Activated CD8-positive, alpha-beta memory T cell treated with anti-CD3 and anti-CD28 coated beads, Interleukin-2, amount 50 U/mL, for 1 hour (primary cell): ENCODE measurements at regions not wholly inside any gene's neighbourhood (a gene's known extent, or its start where the extent isn't known, plus 50 kb on each side); places are given as distances from the start of the nearest gene placed in this dataset.

Experiments used
- DNase-seq: peaks from one replicate; pipeline ENCODE4 v3.0.0-alpha.2; 2020; ENCODE audit errors: extremely low read depth

DNA sequence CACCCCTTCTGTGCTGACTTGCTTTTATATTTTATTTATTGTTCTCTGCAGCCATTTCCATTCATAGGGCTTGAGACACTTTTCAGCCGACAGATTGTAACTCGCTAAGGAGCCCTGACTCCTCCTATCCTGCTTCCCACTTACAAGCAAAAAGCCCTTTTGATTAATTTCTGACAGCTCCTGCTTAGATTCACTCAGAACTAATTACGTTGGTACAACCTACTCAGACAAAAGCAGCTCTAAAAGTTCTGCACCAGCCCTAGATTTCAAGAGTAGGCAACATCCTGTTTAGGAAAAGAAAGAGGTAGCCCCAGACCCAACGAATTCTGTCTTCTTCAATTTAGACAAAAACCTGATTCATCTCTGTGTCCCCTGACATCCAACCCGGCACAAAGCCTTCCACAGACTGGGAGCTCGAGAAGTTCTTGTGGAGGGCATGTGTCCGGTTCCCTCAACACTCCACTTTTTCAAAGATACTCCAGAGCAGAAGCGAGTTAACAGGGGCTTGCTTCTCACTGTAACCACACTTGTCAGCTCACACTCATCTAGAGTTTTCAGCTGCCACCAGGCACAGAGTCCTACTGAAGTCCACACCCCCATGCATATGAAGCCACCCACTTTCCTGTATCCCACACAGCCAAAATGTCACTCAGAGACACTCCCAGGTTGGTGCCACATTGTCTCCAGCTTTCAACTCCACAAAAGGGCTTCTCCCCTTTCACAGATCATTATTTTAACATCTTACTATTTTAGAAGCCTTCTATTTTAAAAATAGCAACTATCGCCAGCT lies 113.6 kb upstream of the NFE2L3 start:
- no peak for DNase-seq

DNA sequence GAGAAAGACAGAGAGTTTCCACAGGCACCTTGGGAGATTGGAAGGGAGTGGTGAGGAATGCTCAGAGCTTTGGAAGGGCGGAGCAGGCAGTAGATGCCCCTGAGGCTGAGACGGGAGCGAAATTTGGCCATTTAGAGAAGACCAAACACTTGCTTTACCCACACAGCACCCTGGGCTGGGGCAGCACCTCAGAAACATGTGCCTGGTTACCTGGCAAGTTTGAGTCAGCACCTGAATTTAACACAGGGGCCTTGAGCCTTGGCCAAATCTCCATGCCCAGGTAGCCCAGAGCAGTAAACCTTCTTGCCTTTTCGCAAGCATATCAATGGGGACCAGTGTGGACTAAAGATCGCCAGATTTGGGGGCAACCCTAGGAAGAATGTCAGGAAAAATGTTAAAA lies 111.9 kb upstream of the NFE2L3 start:
- DNase-seq = no peak

DNA sequence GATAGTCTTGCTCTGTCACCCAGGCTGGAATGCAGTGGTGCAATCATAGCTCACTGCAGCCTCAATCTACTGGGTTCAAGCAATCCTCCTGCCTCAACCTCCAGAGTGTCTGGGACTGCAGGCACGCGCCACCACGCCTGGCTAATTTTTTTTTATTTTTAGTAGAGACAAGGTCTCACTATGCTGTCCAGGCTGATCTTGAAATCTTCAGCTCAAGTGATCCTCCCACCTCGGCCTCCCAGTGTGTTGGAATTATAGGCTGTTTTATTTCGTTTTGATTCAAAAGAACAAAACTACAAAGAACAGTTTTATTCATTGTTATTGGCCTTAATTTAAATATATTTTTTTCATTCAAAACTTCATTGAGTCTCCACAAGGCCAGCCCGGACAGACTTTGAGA lies 109.8 kb upstream of the NFE2L3 start:
- DNase-seq = no peak

DNA sequence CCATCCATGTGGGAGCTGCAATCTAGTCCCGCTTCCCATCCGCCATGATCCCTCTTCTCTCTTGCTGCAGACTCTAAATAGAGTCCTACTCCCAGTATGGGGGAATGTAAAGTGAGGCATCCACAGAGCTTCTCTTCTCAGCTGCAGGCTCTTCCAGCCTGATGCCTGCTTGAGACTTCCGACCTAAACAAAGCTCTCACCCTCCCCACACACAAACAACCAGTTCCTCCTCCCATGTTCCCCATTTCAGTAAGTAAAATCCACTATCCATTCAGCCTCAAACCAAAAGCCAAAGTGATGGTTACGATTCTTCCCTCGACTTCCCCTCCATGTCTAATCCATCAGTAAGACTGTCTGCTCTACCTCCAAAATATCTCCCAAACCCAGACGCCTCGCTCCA lies 108.2 kb upstream of the NFE2L3 start:
- DNase-seq = no peak

DNA sequence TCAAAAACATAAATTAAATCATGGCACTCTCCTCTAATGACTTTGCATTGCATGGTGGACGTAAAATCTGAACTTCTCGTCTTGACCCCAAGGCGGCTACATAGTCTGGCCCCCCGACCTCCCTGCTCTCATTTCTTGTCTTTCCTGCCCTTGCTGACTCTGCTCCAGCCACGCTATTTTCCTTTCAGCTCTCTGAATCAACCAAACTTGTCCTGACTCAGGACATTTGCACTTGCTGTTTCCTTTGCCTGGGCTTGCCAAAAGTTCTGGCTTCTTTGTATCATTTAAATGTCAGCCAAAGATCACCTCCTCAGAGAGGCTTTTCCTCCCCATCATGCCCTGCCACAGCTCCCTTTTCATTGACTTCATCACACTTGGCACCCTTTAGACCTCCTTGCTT lies 107.7 kb upstream of the NFE2L3 start:
- DNase-seq = no peak

DNA sequence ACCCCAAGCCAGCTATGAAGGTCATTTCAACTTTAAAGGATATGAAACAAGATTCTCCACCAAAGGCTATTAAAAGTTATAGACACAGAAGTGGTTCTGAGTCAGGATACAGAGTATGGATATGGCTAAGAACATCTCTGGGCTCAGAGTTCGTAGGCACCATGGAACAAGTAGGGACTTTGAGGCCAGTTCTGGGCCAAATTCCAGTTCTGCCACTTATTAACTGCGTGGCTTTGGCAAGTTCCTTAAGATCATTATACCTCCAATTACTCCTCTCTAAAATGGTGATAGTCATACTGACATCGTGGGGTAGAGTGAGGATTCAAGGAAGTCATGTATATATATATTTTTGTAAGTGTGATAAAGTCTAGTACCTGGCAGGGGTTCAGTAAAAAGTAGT lies 105.8 kb upstream of the NFE2L3 start:
- no peak for DNase-seq

DNA sequence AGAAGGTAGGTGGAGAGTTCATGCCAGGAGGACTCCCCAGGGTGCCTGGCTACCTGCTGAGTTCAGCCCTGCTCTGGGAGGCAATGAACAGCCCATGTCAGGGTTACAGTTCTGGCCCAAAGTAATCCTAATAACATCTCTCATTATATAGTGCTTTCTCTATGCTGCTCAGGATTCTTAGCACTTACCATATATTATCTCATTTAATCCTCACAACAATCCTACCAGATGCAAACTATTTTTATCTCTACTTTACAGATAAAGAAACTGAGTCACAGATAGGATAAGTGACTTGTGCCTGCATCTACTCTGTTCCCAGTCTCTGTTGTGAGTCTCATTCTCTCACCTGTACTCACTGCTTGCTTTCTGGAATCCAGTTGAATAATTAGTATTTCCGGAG lies 105.1 kb upstream of the NFE2L3 start:
- DNase-seq = no peak

DNA sequence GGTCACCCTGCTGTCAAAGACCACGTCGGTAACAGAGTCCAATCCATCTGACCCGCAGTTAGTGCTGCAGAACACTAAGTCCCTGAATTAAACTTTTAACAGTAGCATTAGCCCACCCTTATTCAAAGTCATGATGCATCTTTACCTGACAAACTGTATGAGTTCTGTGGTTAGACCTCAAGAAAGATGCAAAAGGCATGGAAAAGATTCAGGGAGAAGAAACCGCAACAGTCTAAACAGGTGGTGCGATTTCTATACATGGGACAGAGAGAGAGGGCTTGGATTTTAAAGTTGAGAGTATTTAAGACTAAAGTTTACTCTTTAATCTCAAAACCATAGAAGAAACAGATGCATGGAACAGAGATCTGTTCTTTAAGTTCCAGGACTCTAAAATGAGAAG lies 103.3 kb upstream of the NFE2L3 start:
- DNase-seq = no peak

DNA sequence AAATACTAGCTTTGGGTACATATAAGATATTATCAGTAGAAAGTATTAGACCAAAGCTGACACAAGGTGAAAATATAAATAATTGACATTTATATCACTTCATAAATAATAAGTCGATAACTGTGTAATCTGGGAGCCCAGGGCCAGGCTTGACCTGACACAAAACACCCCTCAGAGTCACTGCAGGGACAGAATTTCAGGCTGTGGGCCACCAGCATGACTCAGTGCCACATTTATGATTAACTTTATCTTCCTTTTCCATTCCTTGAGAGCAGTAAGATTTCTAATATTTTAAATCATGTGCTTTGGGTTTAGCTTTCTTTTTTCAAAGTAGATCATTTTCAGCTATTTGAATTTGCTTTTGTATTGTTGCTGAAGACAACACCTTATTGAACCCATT lies 102.9 kb upstream of the NFE2L3 start:
- DNase-seq = no peak

DNA sequence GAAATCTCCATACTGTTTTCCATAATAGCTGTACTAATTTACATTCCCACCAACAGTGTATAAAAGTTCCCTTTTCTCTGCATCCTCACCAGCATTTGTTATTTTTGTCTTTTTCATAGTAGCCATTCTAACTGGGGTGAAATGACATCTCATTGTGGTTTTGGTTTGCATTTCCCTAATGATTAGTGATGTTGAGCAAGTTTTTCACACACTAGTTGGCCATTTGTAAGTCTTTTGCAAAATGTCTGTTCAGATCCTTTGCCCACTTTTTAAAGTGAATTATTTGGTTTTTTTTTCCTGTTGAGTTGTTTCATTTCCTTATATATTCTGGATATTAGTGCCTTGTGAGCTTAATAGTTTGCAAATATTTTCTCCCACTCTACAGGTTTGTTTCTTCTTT lies 101.0 kb upstream of the NFE2L3 start:
- DNase-seq = no peak

DNA sequence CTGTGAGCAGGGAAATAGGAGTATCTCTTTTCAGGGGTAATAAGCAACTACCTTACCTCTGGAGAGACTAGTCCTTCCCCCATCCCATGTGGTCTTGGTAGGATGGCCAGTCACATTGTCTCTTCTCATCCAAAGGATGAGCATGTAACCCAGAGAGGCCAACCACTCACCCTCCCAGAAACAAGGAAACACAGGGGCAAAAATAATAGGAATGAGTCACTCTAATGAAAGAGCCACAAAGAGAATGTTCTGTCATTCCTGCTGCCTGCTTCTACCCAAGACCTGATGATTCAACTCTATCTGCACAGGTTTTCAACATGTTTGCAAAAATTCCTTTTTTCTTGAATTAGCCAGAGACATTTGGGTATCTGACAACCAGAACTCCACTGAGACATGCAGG lies 99.3 kb upstream of the NFE2L3 start:
- no peak for DNase-seq

DNA sequence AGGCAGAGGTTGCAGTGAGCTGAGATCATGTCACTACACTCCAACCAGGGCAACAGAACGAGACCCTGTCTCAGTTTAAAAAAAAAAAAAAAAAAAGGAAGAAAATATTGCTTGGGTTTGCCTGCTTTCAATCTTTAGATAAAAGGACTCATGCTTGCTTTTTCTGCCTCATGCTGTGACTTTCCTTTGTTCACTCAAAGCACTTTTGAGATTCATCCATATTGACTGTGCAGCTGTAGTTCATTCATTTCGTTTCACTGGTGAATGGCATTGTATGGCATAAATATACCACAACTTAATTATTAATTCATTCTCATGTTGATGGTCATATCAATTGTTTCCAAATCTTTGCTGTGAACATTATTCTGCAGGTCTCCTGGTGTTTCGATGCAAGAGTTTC lies 97.6 kb upstream of the NFE2L3 start:
- no peak for DNase-seq

DNA sequence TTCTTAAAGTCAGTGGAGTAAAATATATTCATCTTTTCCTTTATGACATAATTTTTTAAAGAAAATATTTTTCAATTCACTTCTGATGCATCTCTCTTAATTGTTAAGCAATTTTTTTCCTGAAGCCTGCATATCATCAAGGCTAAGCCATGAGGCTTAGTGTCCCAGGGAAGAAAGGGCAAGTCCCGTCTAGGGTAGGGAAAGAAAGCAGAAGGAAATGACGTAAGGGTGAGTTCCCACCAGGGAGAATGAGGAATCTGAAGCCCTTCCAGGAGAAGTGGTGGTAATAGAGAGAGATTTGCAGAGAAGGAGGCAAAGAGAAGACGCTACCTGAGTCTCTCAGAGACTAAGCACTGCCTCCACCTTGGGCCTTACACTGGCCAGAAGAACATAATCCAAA lies 96.8 kb upstream of the NFE2L3 start:
- DNase-seq = no peak

DNA sequence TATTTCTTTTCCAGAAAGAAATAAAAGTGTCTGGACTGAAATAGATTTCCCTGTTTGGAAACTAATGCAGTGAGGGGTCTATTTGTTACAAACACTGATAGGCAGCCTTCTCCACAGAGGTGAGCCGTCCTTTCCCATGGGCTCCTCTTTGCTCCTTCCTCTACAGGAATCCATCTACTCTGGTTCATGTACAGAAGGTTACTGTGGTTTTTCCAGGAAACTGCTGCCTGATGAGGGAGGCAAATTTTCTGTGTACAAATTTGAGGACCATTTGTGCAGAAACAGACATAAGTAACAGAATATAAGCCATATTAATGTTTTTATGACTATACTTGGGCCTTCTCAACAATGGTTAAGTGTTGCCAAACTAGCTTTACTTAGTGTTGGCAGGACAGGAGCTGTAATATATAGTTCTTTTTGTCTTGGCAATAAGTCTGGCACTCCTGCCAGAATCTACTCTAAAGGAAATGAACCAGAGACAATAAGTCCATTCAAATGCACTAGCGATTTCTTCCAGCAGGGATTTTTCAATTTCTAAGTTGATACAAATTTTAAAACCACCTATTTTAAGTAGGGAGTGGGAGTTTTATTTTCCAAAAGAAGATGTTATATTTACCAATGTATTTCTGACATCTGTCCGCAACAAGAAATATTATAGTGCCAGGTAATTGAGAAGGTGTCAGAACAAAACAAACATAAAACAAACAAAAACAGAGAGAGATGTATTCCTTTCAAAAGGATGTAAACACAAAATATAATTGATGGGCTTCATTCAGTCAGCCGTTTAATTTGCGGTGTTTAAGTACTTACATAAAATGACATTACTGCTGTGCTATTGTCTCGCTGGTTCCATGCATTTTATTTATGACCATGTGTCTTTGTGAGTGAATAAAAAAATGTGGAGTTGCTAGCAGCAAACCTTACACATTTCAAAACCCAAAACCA lies 91.0 kb upstream of the NFE2L3 start:
- no peak for DNase-seq

DNA sequence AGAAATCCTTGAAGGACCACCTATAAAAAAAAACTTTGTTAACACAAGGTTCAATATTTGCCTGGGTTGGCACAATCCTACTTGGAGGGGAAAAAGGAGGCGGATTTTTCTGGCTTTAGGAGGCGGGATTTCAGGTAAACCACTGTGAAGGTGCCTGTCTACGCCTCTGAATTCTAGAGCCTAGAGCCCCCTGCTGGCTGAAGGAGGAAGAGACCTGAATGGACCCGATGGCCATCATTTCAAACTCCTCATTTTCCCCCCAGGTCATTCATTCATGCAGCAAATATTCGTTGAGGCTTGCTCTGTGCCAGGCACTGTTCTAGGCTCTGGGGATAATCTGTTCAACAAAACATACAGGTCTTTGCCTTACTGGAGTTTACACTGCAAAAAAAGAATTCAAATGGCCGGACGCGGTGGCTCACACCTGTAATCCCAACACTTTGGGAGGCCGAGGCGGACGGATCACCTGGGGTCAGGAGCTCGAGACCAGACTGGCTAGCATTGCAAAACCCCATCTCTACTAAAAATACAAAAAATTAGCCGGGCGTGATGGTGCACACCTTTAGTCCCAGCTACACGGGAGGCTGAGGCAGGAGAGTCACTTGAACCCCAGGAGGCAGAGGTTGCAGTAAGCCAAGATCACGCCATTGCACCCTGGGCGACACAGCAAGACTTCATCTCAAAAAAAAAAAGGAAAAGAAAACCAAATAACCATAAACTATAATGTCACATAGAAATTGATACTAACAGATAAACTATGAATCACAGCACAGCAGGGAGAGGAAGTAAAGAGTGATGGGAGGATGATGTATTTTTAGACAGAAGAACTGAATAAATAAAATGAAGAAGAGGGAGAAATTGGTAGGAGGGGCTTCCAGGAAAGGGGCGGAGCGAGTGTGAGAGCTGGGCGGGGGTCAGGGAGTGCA lies 90.1 kb upstream of the NFE2L3 start:
- peak; percentile 25 for DNase-seq

DNA sequence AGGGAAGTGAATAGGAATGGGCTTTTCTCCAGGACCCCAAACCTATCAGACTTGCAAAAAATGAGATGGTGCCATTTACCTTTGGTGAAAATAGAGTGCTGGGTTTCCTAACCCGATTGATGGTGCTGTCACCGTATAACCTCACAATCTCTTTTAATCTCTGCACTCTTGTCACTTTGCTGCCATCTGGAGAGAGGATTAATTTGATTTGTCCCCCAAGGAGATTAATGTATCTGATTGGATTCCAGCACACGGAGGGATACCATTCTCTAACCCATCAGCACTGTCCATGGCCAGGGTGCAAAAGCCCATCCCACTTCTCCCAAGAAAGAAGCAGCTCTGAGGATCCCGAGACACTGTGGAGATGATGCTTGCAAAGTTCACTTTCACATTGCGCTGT lies 86.3 kb upstream of the NFE2L3 start:
- DNase-seq = no peak

DNA sequence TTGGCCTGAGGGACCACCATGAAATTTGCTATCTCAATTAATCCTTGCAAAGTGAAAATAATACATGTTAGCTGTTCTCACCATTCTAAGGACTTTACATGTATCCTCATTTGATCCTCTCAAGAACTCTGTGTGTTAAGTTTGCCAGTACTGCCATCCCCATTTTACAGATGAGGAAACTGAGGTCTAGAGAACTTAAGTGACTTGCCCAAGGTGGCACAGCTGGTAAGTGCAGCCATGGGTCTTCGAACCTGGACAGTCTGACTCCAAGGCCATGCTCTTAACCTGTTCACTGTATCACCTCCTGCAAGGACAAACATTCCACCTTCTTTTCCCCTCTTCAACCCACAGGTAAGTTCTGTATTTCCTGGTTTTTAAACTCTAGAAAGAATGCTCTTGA lies 85.3 kb upstream of the NFE2L3 start:
- DNase-seq = no peak

DNA sequence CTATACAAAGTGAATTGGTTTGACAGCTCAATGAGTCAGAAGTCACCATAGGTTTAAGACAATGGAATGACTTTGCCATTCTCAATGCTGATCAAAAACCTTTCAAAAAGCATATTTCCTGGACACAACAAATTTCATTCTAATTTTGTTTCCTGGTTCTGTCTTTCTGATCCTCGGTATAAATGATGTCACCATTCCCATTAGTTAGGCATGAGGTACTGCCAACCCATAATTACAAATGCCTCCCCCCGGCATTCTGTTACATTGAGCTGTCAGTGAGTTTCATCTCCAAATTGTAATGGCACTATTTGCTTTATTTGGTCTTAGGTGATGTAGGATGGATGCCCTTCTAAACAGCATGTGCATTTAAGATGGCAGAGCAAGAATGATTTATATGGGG lies 81.7 kb upstream of the NFE2L3 start:
- DNase-seq = no peak

DNA sequence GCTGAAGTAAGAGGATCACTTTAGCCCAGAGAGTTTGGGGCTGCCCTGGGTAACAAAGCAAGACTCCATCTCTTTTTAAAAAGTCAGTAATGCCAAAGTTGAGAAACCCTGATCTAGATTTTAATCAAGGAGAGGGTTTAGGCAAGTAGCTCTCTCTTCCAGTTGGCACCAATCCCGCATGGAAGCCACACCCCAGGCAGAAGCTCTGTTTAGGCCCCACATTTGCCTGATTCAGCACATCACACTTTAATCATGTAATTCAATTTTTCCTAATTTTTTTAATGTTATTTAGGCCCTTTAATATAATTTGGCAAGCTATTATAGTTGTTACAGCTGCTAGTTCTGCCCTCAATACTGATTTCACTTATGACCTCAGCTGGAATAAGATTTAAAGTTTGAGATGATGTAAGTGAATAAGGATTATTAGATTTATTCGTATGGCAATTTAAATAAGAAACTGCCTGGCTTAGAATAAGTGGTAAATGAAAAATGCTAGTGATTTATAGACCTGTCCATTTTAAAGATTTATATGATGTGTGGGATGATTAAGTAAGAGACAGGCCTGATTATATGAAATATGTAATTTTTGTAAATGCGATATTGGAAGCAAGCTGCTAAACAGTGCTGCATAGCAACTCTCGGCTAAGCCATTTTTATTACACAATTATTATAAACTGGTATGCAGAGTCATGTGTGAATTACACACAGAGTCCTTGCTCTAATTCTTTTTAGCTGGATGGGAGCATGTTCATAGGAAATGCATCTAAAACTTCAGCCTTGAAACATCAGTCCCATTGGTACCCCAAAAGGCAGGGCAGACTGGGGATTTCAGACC lies 80.2 kb upstream of the NFE2L3 start:
- DNase-seq = no peak

DNA sequence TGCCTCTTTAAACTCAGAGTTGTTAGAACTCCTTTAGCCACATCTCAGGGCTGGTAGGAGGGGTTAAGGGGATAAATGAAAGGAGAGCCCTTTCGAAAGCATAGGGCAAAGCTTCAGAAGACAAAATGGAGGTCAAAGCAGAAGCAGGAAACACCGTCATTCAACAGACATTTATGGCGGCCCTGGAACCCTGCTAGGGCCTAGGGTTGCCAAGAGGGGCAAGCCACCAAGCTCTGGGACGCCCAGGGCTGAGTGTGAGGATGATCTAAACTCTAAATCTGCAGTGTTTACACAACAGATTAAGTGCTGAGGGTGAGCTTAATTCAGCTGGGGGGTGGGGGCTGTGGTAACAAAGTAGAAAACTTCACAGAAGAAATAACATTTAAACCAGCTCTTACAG lies 79.0 kb upstream of the NFE2L3 start:
- DNase-seq = no peak

DNA sequence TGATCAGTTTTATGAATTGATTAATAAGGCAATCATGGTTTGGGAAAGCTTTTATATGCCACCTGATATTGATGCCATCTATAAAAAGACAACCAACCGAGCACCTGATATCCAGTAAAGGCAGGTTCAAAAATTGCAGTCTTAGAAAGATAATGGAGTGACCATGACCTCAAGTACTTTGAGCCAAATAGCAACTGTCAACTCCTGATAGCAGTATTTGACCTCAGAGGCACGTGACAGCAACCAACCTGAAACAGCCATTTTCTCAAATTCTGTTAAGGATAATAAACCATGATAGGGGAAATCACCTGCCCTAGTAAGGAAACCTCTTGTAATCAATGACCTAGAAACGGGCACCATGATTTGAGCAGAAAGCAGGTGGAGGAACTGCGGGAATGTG lies 77.1 kb upstream of the NFE2L3 start:
- no peak for DNase-seq
